Bronchial epithelial cell (primary cell): ENCODE measurements at regions not wholly inside any gene's neighbourhood (a gene's known extent, or its start where the extent isn't known, plus 50 kb on each side); places are given as distances from the start of the nearest gene placed in this dataset.

Source experiments
- DNase-seq: peaks from one replicate; pipeline ENCODE4 v3.0.0-alpha.2; 2010; ENCODE audit warnings: low read depth
- FAIRE-seq: peaks from 2 replicates; lab custom pipeline; 2011; peaks lifted over from hg19 to GRCh38; lab: Jason Lieb, UNC
- H3K27me3 ChIP-seq: 2 replicates; pipeline ENCODE4 v1.5.1; 2011; ENCODE audit warnings: low read length; ENCODE audit not compliant: control insufficient read depth, insufficient read depth
- H3K36me3 ChIP-seq: 2 replicates; pipeline ENCODE4 v1.5.1; 2011; ENCODE audit warnings: low read length; ENCODE audit not compliant: control insufficient read depth, insufficient read depth
- H3K4me3 ChIP-seq: 2 replicates; pipeline ENCODE4 v1.5.1; 2011; ENCODE audit warnings: mild to moderate bottlenecking, low read depth, low read length, control low read depth
- CTCF ChIP-seq: IDR thresholded peaks from 2 replicates; pipeline ENCODE4 v1.5.1; 2011; ENCODE audit warnings: mild to moderate bottlenecking, moderate library complexity, low read length, control low read depth, inconsistent platforms; ENCODE audit not compliant: insufficient read depth, severe bottlenecking

GRCh38 chr2:194705398-194705797, 951.6 kb upstream of the SLC39A10 start:
- Histone ChIP-seq H3K27me3 (no peaks in the 10 kb centered on the region), H3K4me3 (no peak overlapping the region), H3K36me3 (no peaks in the 10 kb centered on the region)
- DNase-seq (no peak), FAIRE-seq (no peak)
- TF ChIP-seq CTCF, result no peak

- FAIRE-seq (no peak), DNase-seq (no peak)
- no peaks in the 10 kb centered on the region for H3K36me3 ChIP-seq
- no peak for TF ChIP-seq CTCF
- H3K4me3 ChIP-seq, result no peak overlapping the region
- H3K27me3 ChIP-seq, result no peaks in the 10 kb centered on the region
These were observed 956.3 kb upstream of the SLC39A10 start for GRCh38 chr2:194700726-194701125.

- H3K36me3 ChIP-seq, result no peaks in the 10 kb centered on the region
- DNase-seq (no peak), FAIRE-seq (no peak)
- TF ChIP-seq CTCF, result no peak
- no peak overlapping the region for H3K4me3 ChIP-seq
- H3K27me3 ChIP-seq, result no peaks in the 10 kb centered on the region
These were observed 956.9 kb upstream of the SLC39A10 start for GRCh38 chr2:194700116-194700515.

GRCh38 chr2:194698012-194698411, 959.0 kb upstream of the SLC39A10 start:
- DNase-seq, result no peak
- no peak for TF ChIP-seq CTCF
- FAIRE-seq, result no peak
- Histone ChIP-seq H3K4me3 (no peak overlapping the region), H3K27me3 (no peaks in the 10 kb centered on the region), H3K36me3 (no peaks in the 10 kb centered on the region)

- H3K27me3 ChIP-seq, result no peaks in the 10 kb centered on the region
- no peak overlapping the region for H3K4me3 ChIP-seq
- no peaks in the 10 kb centered on the region for H3K36me3 ChIP-seq
- FAIRE-seq, result no peak
- no peak for TF ChIP-seq CTCF
- no peak for DNase-seq
These were observed 959.6 kb upstream of the SLC39A10 start for GRCh38 chr2:194697439-194697838.

- H3K36me3 ChIP-seq, result no peaks in the 10 kb centered on the region
- no peak for TF ChIP-seq CTCF
- no peak for FAIRE-seq
These were observed 960.3 kb upstream of the SLC39A10 start for GRCh38 chr2:194696690-194697089.

More at GRCh38 chr2:194696690-194697089, 960.3 kb upstream of the SLC39A10 start:
- DNase-seq, result no peak
- H3K4me3 ChIP-seq, result no peak overlapping the region
- no peaks in the 10 kb centered on the region for H3K27me3 ChIP-seq
